Keratinocyte (primary cell): ENCODE measurements at regions not wholly inside any gene's neighbourhood (a gene's known extent, or its start where the extent isn't known, plus 50 kb on each side); places are given as distances from the start of the nearest gene placed in this dataset.

Source experiments
- DNase-seq: peaks from one replicate; pipeline ENCODE4 v3.0.0-alpha.2; 2011; ENCODE audit warnings: low read depth, missing footprints, low spot score
- FAIRE-seq: peaks from 2 replicates; lab custom pipeline; 2011; peaks lifted over from hg19 to GRCh38; lab: Jason Lieb, UNC
- H2AFZ ChIP-seq: 2 replicates; pipeline ENCODE4 v1.6.0; 2012; ENCODE audit warnings: low read length, control low read depth, inconsistent platforms; ENCODE audit not compliant: control insufficient read depth
- H3K27ac ChIP-seq: 2 replicates; pipeline ENCODE4 v1.5.1; 2011; ENCODE audit warnings: low read length; ENCODE audit not compliant: control insufficient read depth, insufficient read depth
- H3K27me3 ChIP-seq: 3 replicates; pipeline ENCODE4 v1.6.0; 2011; ENCODE audit warnings: low read length; ENCODE audit not compliant: control insufficient read depth, insufficient read depth; ENCODE audit errors: extremely low read depth
- H3K36me3 ChIP-seq, 2 experiments: 2 replicates in 1 of 2; 3 replicates in 1 of 2; pipeline ENCODE4 v1.5.1; 2011; ENCODE audit warnings: low read length in 2 of 2, mild to moderate bottlenecking in 1 of 2; ENCODE audit not compliant: control insufficient read depth in 2 of 2, insufficient read depth in 2 of 2; ENCODE audit errors: extremely low read depth in 1 of 2
- H3K4me1 ChIP-seq: 3 replicates; pipeline ENCODE4 v1.5.1; 2011; ENCODE audit warnings: low read length; ENCODE audit not compliant: control insufficient read depth, insufficient read depth; ENCODE audit errors: extremely low read depth
- H3K4me2 ChIP-seq: 3 replicates; pipeline ENCODE4 v1.6.0; 2011; ENCODE audit warnings: low read depth, low read length; ENCODE audit not compliant: control insufficient read depth, insufficient read depth; ENCODE audit errors: extremely low read depth
- H3K4me3 ChIP-seq, 3 experiments: fragments of 200-600 bp in 1 of 3; sonication (generic) in 1 of 3; 2 replicates in 2 of 3; 3 replicates in 1 of 3; pipeline ENCODE4 v1.5.1; 2011 to 2016; ENCODE audit warnings: low read length in 3 of 3, mild to moderate bottlenecking in 3 of 3, control low read depth in 2 of 3, inconsistent platforms in 1 of 3, low read depth in 1 of 3, mixed read lengths in 1 of 3, mixed run types in 1 of 3, moderate library complexity in 1 of 3; ENCODE audit not compliant: control insufficient read depth in 2 of 3, insufficient read depth in 2 of 3; ENCODE audit errors: extremely low read depth in 1 of 3
- H3K79me2 ChIP-seq: 2 replicates; pipeline ENCODE4 v1.6.0; 2012; ENCODE audit warnings: low read length; ENCODE audit not compliant: control insufficient read depth, insufficient read depth
- H3K9ac ChIP-seq: 3 replicates; pipeline ENCODE4 v1.6.0; 2011; ENCODE audit warnings: low read length; ENCODE audit not compliant: control insufficient read depth, insufficient read depth; ENCODE audit errors: extremely low read depth
- H3K9me1 ChIP-seq: 3 replicates; pipeline ENCODE4 v1.6.0; 2011; ENCODE audit warnings: low read length; ENCODE audit not compliant: control insufficient read depth, insufficient read depth; ENCODE audit errors: extremely low read depth
- H3K9me3 ChIP-seq: 2 replicates; pipeline ENCODE4 v1.5.1; 2012; ENCODE audit warnings: low read depth, low read length; ENCODE audit not compliant: control insufficient read depth
- H4K20me1 ChIP-seq: 3 replicates; pipeline ENCODE4 v1.6.0; 2011; ENCODE audit warnings: low read length; ENCODE audit not compliant: control insufficient read depth, insufficient read depth; ENCODE audit errors: extremely low read depth
- CTCF ChIP-seq, 3 experiments: IDR thresholded peaks in 1 of 3; conservative IDR thresholded peaks in 1 of 3; optimal IDR thresholded peaks in 1 of 3; 2 replicates in 2 of 3; 3 replicates in 1 of 3; pipeline versions ENCODE3 to v1.5.1; 2011; ENCODE audit warnings: low read length in 3 of 3, mild to moderate bottlenecking in 3 of 3, moderate library complexity in 2 of 3, control low read depth in 1 of 3, inconsistent platforms in 1 of 3; ENCODE audit not compliant: insufficient read depth in 2 of 3; ENCODE audit errors: extremely low read depth in 1 of 3
- EZH2 ChIP-seq: IDR thresholded peaks from one replicate; pipeline ENCODE4 v1.6.1; 2012; ENCODE audit warnings: inconsistent platforms, mild to moderate bottlenecking, low read length, moderate library complexity
- dilution Hi-C: fragments of 300-500 bp; cut with MboI; formaldehyde crosslinking; loops from one replicate; pipeline ENCODE4 v1.7.0; 2020; ENCODE audit warnings: low sequenced_read_pairs; ENCODE audit not compliant: extremely low pct_ligation_motif_present

- H3K4me1 ChIP-seq, result peaks cover 73% of the 10 kb centered on the region
- H2AFZ ChIP-seq, result peak overlapping the region; percentile 77
- H3K9me3 ChIP-seq, result peaks cover under 1% of the 10 kb centered on the region
- DNase-seq (no peak), FAIRE-seq (no peak)
- no peaks in the 10 kb centered on the region for H3K36me3 ChIP-seq
- dilution Hi-C loops, result no loop called here
- H3K79me2 ChIP-seq, result no peaks in the 10 kb centered on the region
- no peak overlapping the region for H3K4me3 ChIP-seq
- peak overlapping the region; percentile 61 for H3K4me2 ChIP-seq
- no peak overlapping the region for H3K9ac ChIP-seq
- no peaks in the 10 kb centered on the region for H3K27me3 ChIP-seq
- TF ChIP-seq CTCF (optimal IDR thresholded peaks at IDR 0.05 in 1 of 3, IDR thresholded peaks at IDR 0.05 in 1 of 3, conservative IDR thresholded peaks at IDR 0.05 in 1 of 3; ENCODE audit: extremely low read depth in 1 of 3, insufficient read depth in 2 of 3, low read length in 3 of 3), result no peak
- TF ChIP-seq EZH2, result no peak
- H4K20me1 ChIP-seq, result no peaks in the 10 kb centered on the region
- H3K9me1 ChIP-seq, result no peaks in the 10 kb centered on the region
- peak overlapping the region; percentile 82 for H3K27ac ChIP-seq
Measured at GRCh38 chr1:224501836-224502235, 67.2 kb upstream of the WDR26 start.

GRCh38 chr1:224502459-224503160, 68.0 kb upstream of the WDR26 start:
- Histone ChIP-seq H2AFZ (peak overlapping the region; percentile 77), H3K27me3 (no peaks in the 10 kb centered on the region), H3K4me2 (peak overlapping the region; percentile 64), H3K4me3 (no peak overlapping the region), H3K4me1 (peaks cover 67% of the 10 kb centered on the region), H4K20me1 (no peaks in the 10 kb centered on the region), H3K36me3 (no peaks in the 10 kb centered on the region), H3K9me1 (no peaks in the 10 kb centered on the region), H3K27ac (peak overlapping the region; percentile 82), H3K79me2 (no peaks in the 10 kb centered on the region), H3K9ac (peak overlapping the region; percentile 48), H3K9me3 (no peaks in the 10 kb centered on the region)
- TF ChIP-seq CTCF (optimal IDR thresholded peaks at IDR 0.05 in 1 of 3, IDR thresholded peaks at IDR 0.05 in 1 of 3, conservative IDR thresholded peaks at IDR 0.05 in 1 of 3; ENCODE audit: extremely low read depth in 1 of 3, insufficient read depth in 2 of 3, low read length in 3 of 3), result no peak
- FAIRE-seq (peak; percentile 5), DNase-seq (no peak)
- dilution Hi-C loops, result no loop called here
